Stimulated activated CD4-positive, alpha-beta T cell treated with anti-CD3 and anti-CD28 coated beads, Interleukin-4, amount 100 ng/mL, for 24 hours (primary cell): ENCODE measurements at regions not wholly inside any gene's neighbourhood (a gene's known extent, or its start where the extent isn't known, plus 50 kb on each side); places are given as distances from the start of the nearest gene placed in this dataset.

Experiments
- DNase-seq: peaks from one replicate; pipeline ENCODE4 v3.0.0-alpha.2; 2020

DNA sequence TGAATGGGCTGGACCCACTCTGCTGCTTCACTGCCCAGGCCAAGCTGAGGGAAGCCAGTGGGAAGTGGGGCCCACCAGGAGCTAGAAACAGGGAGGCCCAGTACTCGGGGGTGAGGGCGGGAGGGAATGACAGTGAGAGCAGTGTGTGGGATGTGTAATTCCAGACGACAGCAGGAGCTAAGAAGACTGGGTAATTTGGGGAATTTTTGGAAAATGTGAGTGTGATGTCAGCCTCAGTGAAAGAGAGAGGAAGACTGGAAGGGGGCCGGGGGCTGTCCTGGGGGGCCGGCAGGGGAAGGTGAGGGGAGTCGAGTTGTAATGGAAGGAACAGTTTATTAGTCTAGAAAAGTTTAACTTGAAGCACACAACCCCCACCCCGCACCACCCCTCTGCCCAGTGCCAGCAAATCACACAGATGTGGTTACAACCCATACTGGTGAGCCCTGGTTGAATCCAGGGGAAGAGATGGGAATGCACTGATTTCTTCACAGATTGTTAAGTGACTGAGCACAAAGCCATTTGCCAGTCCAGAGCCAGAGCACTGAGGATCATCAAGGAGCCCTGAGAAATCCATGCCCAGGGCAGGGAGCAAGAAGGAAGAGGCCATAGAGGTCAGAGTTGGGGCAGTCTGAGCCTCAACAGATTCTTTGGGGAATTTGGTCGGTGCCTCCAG, 76.7 kb upstream of the PKDCC start:
- no peak for DNase-seq

DNA sequence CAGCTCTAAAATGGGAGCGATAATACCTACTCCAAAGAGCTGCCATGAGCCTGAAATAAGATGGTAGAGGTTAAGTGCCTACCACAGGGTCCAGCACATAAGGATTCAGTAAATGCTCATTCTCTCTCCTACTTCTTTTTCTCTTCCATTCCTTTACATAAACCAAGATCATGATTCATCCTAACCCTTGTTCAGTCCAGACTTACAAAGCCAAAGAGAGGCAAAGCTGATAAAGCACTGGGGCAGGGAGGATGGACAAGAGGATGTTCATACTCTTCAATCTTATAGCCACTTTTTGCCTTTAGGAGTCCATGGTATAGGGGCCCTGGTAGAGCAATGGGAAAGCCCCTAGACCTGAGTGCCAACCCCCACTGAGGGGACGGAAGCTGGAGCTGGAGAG, 75.6 kb upstream of the PKDCC start:
- no peak for DNase-seq

DNA sequence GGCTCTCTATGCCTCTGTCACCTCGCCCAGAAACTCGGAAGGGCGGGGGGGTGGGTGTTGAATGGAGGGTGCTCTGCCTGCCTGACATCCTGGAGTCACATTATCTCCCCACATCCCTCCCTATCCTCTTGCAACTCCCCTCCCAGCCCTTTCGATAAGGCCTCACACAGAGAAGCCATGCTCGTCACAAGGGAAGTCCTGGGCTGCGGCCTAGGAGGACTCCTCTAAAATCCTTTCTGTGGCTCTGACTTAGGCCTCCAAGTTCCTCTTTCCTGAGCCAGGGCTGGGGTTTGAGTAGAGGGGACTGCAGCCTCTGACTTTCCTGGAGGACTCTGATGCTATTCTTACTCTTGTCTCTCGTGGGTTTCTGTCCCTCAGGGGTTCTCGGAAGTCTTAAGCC, 75.0 kb upstream of the PKDCC start:
- no peak for DNase-seq

- no peak for DNase-seq
Observed at GRCh38 chr2:41973871-41974270, 74.0 kb upstream of the PKDCC start.

DNA sequence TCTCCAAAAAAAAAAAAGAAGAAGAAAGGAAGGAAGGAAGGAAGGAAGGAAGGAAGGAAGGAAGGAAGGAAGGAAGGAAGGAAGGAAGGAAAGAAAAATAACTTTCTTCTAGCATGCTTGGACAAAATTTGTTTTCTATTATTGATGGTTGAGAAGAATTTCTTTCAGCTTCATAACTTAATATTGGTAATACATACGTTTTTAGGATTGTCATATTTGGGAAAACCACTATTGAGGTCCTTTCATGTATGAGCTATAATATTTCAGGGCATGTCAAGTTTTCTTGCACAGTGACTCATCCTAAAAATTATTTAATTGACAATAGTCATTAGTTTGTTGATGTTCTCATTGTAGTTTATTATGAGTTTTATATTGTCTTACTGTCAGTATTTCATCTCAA, 66.4 kb upstream of the PKDCC start:
- no peak for DNase-seq

- DNase-seq = no peak
Observed at GRCh38 chr2:41985573-41986095, 62.2 kb upstream of the PKDCC start.

- DNase-seq = no peak
Observed at GRCh38 chr2:41989501-41990180, 58.2 kb upstream of the PKDCC start.

GRCh38 chr2:41990245-41990644, 57.6 kb upstream of the PKDCC start:
- no peak for DNase-seq

- DNase-seq = no peak
Observed at GRCh38 chr2:41990688-41991087, 57.1 kb upstream of the PKDCC start.

DNA sequence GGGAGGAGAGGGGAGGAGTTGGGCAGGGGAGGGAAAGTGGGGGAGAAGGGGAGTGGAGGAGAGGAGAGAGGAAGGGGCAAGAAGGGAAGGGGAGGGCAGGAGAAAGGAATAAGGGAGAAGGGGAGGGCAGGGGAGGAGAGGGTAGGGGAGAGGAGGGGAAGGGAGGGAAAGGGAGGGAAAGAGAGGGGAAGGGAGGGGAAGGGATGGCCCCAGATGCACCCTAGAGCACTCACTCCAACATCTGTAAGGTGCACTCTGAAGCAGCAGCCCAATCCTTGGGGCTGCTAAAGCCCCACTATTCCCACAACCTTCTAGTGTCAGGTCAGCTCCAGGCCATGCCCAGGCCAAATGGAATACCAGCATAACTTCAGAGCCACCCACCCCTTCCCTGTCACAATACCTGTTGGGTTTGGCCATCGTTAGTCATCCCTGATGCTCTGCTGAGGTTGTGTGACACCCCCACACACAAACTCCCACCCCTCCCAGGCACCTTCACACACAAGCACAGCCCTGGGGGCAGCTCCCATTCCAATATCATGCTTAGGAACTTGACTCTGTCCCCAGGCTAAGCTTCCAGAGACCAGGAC, 55.7 kb upstream of the PKDCC start:
- no peak for DNase-seq

- no peak for DNase-seq
Observed at GRCh38 chr2:41992671-41993434, 55.0 kb upstream of the PKDCC start.

DNA sequence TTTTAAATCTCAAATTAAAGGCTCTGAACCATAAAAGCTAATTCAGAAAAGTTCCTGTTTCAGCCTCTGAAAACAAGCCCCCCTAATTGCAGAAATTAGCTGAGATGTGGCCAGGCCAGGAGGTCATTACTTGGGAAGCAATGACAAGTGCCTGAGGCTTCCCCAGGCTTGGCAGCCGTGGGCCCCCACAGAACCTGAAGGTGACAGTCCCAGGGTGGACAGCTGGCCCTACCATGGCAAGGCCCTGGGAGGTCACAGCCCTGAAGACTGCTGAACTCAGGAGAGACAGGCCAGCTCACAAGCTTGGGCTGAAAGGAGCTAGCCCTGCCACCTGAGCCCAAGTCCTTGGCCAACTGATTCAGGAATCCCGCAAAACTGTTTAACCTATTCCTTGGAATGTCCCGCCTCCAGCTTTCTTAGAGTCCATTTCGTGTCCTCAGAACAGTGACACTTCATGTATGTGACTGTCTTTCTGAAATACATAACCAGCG, 54.3 kb upstream of the PKDCC start:
- DNase-seq = no peak

DNA sequence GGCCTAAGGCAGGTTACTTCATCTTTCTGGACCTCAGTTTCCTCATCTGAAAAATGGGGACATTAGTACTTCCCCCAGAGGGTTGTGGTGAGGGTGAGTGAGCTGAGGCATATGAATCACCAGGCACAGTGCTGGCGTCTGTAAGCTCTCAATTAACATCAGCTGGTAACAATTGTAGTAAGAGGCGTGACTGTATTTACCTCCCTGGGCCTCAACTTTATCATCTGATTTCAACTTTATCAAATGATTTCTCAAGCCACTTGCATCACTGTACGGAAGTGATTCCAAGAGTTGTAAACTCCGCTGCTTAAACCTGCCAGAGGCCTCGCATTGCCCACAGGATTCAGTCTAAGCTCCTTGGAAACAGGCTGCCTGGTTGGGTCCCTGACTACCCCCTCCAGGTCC, 53.6 kb upstream of the PKDCC start:
- no peak for DNase-seq

GRCh38 chr2:41994661-41995060, 53.2 kb upstream of the PKDCC start:
- DNase-seq = no peak

DNA sequence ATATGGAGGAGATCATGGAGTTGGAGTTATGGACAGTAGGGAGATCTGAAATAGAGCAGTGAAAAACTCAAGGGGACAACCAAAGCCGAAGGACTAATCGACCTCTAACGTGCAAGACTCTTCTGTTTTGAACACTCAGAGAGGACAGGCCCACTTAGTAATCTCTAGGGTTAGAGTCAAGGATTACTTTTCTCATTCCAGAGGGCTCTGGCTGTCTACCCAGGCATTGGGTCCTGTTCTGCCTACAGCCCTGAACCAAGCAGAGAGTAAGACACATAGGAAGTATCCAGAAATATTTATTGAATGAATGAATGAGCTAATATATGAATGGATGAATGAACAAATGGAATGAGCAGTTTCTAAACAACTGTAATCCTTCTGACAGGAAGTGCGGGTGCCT, 50.3 kb upstream of the PKDCC start:
- DNase-seq = no peak
